Osteocyte (in vitro differentiated cells): ENCODE measurements at regions not wholly inside any gene's neighbourhood (a gene's known extent, or its start where the extent isn't known, plus 50 kb on each side); places are given as distances from the start of the nearest gene placed in this dataset.

Experiments used
- DNase-seq: peaks from one replicate; pipeline ENCODE4 v3.0.0; 2021; ENCODE audit warnings: mixed read lengths; ENCODE audit not compliant: unreplicated experiment; ENCODE audit errors: extremely low spot score
- H3K27ac Mint-ChIP-seq: one replicate; pipeline ENCODE4 v1.8.0; 2021; ENCODE audit warnings: mild to moderate bottlenecking, mixed read lengths; ENCODE audit not compliant: unreplicated experiment
- H3K27me3 Mint-ChIP-seq: one replicate; pipeline ENCODE4 v1.8.0; 2021; ENCODE audit warnings: mixed read lengths; ENCODE audit not compliant: unreplicated experiment
- H3K36me3 Mint-ChIP-seq: one replicate; pipeline ENCODE4 v1.8.0; 2021; ENCODE audit warnings: mixed read lengths; ENCODE audit not compliant: unreplicated experiment
- H3K4me1 Mint-ChIP-seq: one replicate; pipeline ENCODE4 v1.8.0; 2021; ENCODE audit warnings: mixed read lengths; ENCODE audit not compliant: unreplicated experiment
- H3K4me3 Mint-ChIP-seq: one replicate; pipeline ENCODE4 v1.8.0; 2021; ENCODE audit warnings: mild to moderate bottlenecking, moderate library complexity, mixed read lengths; ENCODE audit not compliant: unreplicated experiment
- H3K9me3 Mint-ChIP-seq: one replicate; pipeline ENCODE4 v1.8.0; 2021; ENCODE audit warnings: mixed read lengths; ENCODE audit not compliant: unreplicated experiment
- TF ChIP-seq, protein P1 (sequence below): fragments of 200-600 bp; sonication (generic); IDR thresholded peaks from 2 replicates; pipeline ENCODE4 v1.5.0; 2021; ENCODE audit warnings: antibody characterized with exemption, mild to moderate bottlenecking, moderate library complexity

DNA sequence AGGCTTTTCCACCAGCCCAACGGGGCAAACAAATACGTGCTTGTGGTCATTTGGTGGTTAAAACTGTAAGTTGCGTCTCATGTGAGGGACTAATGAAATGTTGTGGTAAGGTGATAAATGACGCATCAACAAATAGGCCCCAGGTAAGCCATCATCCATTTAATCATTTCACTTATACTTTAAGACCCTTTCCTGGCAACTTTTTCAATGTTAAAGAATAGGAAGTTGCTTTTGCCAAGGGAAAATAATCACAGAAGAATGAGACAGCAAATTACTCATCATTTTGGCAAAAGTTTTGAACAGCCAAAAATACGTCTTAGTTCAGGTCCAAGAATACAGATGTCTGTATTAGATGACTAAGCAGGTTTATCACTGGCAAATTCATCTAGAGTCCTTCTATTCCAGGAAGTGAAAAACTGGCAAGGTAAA, 660.4 kb downstream of the SLITRK1 start:
- TF ChIP-seq, protein P1, sequence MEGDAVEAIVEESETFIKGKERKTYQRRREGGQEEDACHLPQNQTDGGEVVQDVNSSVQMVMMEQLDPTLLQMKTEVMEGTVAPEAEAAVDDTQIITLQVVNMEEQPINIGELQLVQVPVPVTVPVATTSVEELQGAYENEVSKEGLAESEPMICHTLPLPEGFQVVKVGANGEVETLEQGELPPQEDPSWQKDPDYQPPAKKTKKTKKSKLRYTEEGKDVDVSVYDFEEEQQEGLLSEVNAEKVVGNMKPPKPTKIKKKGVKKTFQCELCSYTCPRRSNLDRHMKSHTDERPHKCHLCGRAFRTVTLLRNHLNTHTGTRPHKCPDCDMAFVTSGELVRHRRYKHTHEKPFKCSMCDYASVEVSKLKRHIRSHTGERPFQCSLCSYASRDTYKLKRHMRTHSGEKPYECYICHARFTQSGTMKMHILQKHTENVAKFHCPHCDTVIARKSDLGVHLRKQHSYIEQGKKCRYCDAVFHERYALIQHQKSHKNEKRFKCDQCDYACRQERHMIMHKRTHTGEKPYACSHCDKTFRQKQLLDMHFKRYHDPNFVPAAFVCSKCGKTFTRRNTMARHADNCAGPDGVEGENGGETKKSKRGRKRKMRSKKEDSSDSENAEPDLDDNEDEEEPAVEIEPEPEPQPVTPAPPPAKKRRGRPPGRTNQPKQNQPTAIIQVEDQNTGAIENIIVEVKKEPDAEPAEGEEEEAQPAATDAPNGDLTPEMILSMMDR: no peak
- Mint-ChIP-seq H3K27ac (no peak overlapping the region), H3K9me3 (no peaks in the 10 kb centered on the region), H3K4me1 (peaks cover 12% of the 10 kb centered on the region), H3K36me3 (no peaks in the 10 kb centered on the region), H3K27me3 (no peaks in the 10 kb centered on the region), H3K4me3 (no peak overlapping the region)
- DNase-seq: no peak

DNA sequence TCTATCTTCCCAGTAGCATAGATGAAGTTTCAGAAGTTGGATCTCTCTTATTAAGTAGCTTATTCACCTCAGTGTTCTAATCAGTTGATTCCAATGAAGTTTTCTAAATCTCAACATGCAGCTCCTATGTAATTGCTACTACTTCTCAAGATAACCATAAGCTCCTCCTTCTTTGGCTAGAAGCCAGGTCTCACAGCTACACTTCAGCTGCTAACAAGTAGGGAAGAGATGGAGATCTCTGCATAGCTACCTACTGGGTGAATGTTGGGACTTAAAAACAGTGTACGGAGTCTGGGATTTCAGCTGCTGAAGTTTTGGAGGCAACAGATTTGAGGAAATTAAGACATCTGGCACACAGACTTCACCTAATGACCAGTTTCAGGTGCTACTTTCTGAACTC, 661.0 kb downstream of the SLITRK1 start:
- Mint-ChIP-seq H3K27me3 (no peaks in the 10 kb centered on the region), H3K27ac (no peak overlapping the region), H3K9me3 (no peaks in the 10 kb centered on the region), H3K4me1 (peaks cover 18% of the 10 kb centered on the region), H3K36me3 (no peaks in the 10 kb centered on the region), H3K4me3 (no peak overlapping the region)
- DNase-seq: no peak
- TF ChIP-seq, protein P1: no peak

DNA sequence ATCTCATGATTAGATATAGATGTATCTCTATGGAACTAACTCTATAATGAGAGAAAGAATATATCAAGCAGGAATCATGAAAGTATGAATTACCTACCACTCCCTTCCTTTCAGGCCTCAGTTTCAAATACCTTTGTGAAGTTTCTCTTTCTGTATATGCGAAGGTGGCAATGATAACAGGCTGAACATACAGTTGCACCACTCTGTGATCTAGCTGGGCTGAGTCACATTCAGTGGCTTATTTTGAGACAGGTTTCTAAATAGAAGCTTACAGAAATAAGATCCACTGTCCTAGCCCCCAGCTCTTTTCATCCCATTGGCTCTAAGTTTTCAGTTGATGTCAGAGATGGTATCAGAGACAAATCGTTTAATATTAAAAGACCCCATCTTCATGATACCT, 662.0 kb downstream of the SLITRK1 start:
- Mint-ChIP-seq H3K4me3 (no peak overlapping the region), H3K4me1 (peaks cover 28% of the 10 kb centered on the region), H3K9me3 (peaks cover under 1% of the 10 kb centered on the region), H3K36me3 (no peaks in the 10 kb centered on the region), H3K27ac (no peak overlapping the region), H3K27me3 (no peaks in the 10 kb centered on the region)
- TF ChIP-seq, protein P1: no peak
- no peak for DNase-seq

DNA sequence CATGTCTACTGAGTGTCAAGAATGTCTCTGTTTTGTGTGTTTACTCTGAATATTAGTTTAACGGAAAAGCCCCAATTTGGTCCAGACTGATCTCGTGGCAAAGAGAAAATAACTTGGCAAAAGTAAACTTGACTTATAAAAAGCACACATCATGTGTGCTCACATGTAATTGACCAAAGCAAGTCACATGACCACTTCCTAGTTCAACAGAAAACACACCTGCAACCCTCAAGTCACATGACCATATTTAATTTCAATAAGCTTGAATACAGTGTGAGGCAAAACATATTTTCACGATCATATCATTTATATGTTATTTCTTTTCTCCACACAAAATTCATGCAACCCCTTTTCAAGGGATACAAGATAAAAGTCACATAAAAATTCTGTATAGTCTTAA, 662.4 kb downstream of the SLITRK1 start:
- no peak overlapping the region for H3K27ac Mint-ChIP-seq
- H3K36me3 Mint-ChIP-seq: no peaks in the 10 kb centered on the region
- DNase-seq: no peak
- H3K4me1 Mint-ChIP-seq: peaks cover 32% of the 10 kb centered on the region
- H3K27me3 Mint-ChIP-seq: no peaks in the 10 kb centered on the region
- H3K4me3 Mint-ChIP-seq: no peak overlapping the region
- peaks cover 4% of the 10 kb centered on the region for H3K9me3 Mint-ChIP-seq
- TF ChIP-seq, protein P1: no peak

DNA sequence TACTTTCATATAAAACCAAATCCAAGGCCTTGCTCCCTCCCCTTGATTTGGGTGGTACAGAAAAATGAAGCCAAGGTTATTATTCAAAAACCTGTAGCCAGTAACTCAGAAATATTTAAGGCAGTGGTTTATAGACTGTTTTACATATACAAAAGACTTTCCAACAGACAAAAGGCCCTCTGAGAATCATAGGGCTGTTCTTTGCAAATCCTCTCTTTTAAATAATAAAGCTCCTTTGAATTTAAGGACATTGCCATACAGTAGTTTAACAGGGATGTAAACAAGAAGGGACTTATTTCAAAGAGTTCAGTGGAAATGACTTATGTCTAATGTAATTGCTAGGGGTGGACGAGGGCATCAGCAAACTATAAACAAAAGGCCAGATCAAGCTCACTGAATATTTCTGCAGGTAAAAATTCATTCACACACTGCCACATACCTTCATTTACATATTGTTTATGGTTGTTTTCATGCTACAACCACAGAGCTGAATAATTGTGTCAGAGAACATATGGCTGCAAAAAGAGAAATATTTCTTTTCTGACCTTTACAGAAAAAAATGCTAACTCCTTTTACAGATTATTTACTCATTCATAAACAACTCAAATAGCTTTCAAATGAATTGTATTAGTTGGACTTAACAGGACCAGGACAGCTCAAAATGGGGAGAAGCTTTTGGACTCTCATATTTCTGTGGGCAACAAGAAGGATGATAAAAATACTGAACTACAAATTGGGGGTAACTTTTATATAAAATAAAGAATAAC, 665.6 kb downstream of the SLITRK1 start:
- Mint-ChIP-seq H3K4me1 (peaks cover 44% of the 10 kb centered on the region), H3K9me3 (peaks cover 15% of the 10 kb centered on the region), H3K4me3 (no peak overlapping the region), H3K27ac (peak overlapping the region; percentile 42), H3K36me3 (peaks cover 3% of the 10 kb centered on the region), H3K27me3 (no peaks in the 10 kb centered on the region)
- TF ChIP-seq, protein P1: no peak
- no peak for DNase-seq
